Cardiac fibroblast (primary cell): ENCODE measurements at regions not wholly inside any gene's neighbourhood (a gene's known extent, or its start where the extent isn't known, plus 50 kb on each side); places are given as distances from the start of the nearest gene placed in this dataset.

Experiments used
- DNase-seq, 2 donors: peaks; one replicate each; pipeline versions ENCODE4 v3.0.0 to v3.0.0-alpha.2; 2010; ENCODE audit warnings: low read depth in 2 of 2
- H3K4me3 ChIP-seq, 2 donors: replicated peaks in 1 of 2; 1 replicate in 1 of 2; 2 replicates in 1 of 2; pipeline ENCODE4 v1.5.1; 2011; ENCODE audit warnings: low read depth in 2 of 2, low read length in 2 of 2, mild to moderate bottlenecking in 2 of 2, moderate library complexity in 1 of 2
- CTCF ChIP-seq: IDR thresholded peaks from one replicate; pipeline ENCODE4 v1.5.1; 2011; ENCODE audit warnings: low read depth, mild to moderate bottlenecking, low read length, inconsistent platforms

DNA sequence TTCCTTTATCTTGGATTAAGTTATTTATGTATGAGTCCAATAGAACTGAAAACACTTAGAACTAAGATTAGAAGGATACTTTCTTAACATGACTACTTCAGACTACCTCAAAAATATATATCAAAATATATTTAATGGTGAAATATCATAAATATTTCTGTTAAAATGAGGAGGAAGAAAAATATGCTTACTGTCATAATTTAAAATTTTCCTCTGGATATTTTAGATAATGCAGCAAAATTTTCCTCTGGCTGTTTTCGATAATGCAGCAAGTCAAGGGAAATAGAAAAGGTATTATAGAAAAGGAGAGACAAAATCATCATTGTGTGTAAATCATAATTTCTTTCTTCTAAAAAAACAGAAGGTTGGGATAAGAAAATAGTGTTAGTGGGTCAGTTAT, 263.3 kb downstream of the HS3ST3A1 start:
- H3K4me3 ChIP-seq, result peak overlapping the region in 1 of 2 donors; percentile 18
- TF ChIP-seq CTCF, result no peak
- DNase-seq, result no peak

DNA sequence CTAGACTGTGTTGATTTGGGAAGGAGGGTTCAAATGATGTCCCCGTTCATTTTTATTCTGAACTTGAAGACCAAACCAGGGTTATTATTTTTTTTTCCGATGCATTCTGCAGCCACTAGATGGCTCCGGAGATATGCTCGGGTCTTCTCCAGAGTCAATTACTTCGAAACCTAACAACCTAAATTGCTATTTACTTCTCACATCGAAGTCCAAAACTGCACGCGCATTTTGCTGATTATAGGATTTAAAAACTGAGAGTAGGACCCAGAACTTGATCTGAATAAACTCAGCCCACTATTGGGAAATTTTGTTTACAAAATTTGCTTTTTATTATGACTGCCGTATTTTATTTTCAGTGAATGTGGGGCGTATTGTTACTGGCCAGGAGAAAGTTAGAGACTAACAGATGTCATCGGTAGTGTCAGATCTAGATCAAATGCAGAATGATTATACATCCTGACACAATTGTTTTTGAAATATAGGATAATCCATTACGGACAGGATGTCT, 263.8 kb downstream of the HS3ST3A1 start:
- peak; percentile 78 to 88 for DNase-seq
- H3K4me3 ChIP-seq, result peak overlapping the region; percentile 6 to 18
- peak; percentile 81 for TF ChIP-seq CTCF

GRCh38 chr17:13337151-13337550, 264.6 kb downstream of the HS3ST3A1 start:
- DNase-seq, result no peak
- no peak overlapping the region for H3K4me3 ChIP-seq
- TF ChIP-seq CTCF, result no peak

DNA sequence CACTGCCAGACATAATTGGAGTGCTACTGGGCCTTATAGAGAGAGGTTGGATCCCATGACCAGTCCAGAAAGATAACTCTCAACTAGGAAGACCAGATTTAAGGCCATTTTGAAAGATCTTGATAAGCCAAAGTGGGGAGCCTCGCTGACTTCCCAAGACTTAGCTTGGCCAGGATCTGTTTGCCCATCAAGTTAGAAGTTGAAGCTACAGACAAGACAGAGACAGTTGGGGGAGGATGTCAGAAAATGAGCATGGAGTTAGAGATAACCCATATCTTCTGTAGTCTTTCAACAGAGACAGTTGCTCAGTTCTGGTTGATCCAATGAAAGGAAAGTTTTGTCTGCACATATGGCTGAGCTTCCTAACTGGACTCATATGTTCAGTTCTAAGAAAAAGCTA, 267.4 kb downstream of the HS3ST3A1 start:
- TF ChIP-seq CTCF, result no peak
- no peak overlapping the region for H3K4me3 ChIP-seq
- DNase-seq, result no peak

DNA sequence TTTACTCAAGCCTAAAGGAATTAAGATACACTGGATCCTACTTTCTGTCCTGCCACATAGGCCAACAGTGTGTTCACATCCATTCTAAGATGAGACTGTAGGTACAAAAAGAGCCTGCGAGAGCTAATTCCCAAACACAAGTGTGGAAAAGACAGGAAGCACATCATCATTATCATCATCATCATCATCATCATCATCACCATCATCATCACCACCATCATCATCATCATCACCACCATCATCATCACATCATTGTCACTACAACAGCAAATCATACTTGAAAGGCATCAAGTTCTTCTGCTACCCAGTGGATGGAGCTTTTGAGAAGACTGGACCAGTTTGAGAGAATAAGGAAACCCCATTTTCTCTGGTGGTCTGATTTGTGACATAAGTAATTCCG, 268.1 kb downstream of the HS3ST3A1 start:
- TF ChIP-seq CTCF, result no peak
- no peak overlapping the region for H3K4me3 ChIP-seq
- no peak for DNase-seq

- no peak overlapping the region for H3K4me3 ChIP-seq
- DNase-seq, result no peak
These were observed 269.5 kb downstream of the HS3ST3A1 start for GRCh38 chr17:13332207-13332606.

More at GRCh38 chr17:13332207-13332606, 269.5 kb downstream of the HS3ST3A1 start:
- TF ChIP-seq CTCF, result no peak
